ENCODE measurements at regions not wholly inside any gene's neighbourhood (a gene's known extent, or its start where the extent isn't known, plus 50 kb on each side); places are given as distances from the start of the nearest gene placed in this dataset.

DNA sequence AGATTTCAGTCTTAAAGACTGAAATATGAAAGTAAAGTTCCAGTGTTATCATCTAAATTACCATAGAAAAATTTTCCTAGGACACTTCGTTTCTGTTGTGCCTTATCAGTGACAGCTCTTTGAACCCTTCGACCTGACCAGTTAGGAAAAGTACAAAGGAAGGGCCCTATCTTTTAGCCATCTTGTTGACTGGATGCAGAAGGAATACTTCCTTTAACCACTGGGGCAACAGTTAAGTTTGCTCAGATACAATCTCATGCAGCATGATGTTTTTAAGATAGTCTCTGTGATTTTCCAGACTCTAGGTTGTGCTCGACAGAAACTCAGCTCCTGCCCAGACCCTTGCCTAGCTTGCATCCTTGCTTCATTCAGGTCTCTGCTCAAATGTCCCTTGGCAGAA lies 210.5 kb upstream of the RPS6KA3 start:
- DNase-seq (ENCODE audit: low spot score), result no peak

DNA sequence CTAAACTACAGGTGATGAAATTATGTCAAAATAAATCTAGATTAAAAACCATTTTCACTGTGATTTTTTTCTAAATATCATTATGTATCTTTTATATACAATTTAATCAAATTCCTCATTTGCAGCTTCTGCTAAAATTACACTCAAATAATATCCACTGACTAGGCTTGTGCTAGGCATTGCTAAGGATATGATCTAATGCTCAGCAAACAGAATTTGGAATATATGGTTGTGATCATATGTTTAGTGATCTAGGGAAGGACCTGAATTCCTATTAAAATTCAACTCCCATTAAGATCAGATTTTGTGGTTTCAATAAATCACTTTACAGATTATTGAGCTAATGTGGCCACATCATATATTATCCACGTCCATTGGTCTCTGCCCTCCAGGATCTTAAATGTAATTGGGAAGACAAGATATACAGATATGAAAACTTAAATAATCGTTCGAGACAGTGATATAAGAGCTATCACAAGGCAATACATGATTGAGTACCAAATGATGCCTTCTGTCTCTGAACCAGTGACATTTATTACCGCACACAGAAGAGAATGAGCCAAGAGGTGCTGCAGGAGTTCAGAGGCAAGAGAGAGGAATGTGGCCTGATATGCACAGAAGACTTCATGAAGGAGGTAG lies 206.0 kb upstream of the RPS6KA3 start:
- DNase-seq (ENCODE audit: low spot score), result no peak

DNA sequence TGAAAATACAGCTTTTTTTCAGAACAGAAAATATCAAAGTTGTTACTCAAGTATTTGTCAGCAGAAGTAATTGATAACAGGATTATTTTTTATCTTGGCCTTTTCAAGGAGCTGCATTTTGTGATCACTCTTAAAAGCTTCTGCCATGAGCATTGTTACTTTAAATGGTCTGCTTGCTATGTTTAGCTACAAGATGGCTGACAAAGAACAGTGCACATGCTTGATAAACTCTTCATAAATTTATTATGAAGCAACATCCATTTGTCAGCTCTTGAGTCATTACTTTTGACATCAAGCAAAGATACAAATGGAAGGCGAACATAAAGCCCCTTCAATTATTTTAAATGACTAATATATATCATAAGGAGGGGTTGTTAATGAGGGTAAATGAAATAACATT lies 205.4 kb upstream of the RPS6KA3 start:
- no peak for DNase-seq (ENCODE audit: low spot score)

DNA sequence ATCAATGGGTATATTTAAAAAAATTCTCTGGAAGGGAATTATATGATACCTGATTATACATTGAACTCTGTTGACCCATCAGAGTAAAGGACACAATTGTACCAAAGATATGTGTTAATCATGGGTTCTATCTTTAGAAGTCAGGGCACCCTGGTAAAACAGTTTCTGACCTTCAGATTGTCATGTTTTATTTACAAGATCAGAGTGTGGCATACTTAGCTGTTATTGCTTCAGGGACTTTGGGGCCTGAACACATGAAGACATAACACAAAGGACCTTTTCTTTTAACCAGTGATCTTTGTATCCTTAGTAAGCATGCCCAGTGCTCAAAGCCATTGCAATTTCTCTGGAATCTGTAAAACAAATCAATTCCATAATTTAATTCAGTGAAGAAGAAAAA lies 204.8 kb upstream of the RPS6KA3 start:
- no peak for DNase-seq (ENCODE audit: low spot score)

DNA sequence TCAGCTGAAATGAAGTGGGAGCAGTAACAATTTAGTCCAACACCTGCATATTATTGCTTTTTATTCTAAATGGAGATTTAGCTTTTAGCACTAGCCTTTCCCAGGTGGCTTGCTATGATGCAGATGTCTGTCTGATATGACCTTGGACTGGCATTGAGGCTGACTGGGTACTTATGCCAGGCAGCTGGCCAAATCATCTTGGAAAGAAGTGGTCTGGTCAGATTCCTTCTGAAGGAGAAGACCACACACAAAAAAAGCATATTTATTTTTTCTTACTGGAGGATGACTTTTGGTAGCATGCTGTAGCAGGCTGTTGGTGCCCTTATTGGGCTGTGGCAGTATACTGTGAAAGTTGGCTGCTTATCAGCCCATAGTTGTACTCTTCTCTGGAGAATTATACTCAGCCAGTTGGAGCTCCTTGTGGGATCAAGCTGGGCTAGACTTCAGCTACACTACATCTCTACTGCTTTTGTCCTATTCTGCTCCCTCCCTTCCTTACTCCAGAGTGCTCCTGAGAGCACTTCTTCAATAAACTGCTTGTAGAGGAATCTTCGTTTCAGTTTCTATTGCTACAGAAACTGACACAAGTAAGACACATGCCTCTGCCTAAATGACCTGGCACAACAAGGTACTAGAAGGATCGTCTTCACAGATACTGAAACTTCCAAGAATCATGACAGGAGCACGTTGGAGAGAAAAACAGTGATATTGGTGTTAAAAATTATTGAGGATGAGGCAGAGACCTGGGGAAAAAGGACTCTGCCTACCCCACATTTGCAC lies 196.8 kb upstream of the RPS6KA3 start:
- no peak for DNase-seq (ENCODE audit: low spot score)

DNA sequence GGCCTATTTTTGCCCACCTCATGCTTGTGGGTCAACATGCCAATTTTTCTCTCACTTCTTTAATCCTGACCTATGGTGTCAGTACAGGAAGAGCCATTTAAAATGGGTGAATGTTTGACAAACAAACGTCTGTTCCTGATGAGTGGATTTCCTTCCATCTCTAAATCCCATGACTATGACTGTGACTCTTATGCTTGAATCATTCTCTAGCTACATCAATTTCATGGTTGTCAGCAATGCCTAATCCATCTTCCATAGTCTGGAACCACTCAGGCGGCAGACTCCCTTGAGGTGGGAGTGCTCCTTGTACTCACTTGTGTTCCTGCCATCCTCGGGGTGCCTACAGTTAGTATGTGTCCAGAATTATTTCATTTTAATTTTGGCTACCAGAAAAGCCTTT lies 194.9 kb upstream of the RPS6KA3 start:
- no peak for DNase-seq (ENCODE audit: low spot score)

DNA sequence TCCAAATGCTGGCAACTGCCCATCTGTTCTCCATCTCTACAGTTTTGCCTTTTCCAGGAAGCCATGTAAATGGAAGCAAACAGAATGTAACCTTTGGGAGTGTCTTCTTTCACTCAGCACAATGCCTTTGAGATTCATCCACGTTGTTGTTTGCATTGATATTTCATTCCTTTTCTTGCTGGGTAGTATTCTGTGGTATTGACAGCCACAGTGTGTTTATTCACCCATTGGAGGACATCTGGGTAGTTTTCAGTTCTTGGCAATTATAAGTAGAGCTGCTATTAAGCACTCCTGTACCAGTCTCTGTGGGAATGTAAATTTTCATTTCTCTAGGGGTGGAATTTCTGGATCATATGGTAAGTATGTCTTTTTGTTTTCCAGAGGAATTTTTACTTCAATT lies 194.3 kb upstream of the RPS6KA3 start:
- no peak for DNase-seq (ENCODE audit: low spot score)

DNA sequence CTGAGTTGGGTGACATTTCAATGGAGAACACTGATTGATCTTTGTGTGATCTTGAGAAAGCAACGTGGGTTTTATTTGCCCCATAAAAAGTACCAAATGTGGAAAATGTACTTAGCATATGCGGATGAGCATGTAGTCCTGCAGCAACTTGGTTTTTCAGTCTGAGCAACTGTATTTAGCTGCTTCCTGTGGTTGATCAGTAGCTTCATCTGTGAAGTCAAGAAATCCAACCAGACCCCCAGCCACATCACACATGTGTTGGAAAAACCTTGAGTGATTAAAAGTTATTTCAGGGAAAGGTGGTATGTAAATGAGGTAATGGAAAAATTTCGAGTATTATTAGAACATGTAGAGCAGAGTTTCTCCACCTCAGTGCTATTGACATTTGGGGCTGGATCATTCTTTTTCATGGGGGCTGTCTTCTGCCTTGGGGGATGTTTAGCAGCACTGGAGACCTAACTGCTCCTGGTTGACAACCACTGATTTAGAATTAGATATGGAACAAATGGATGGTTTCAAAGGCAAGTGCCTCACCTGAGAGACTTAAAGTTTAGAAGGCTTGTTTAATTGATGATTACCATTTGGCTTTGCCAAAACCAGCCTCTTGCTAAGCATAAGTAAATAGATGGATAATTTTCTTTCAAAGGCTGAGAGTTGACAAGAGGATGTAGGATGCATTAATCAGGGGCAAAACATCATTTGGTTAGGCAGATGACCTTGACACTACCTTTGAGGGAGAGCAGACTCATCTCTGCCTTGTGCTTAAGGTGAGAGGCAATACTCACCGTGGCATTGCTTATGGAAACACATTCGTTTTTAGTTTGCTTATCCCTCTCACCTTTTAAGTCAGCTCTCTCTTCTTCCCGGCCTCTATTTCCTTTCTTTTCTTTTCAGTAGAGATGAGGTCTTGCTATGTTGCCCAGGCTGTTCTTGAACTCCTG lies 193.0 kb upstream of the RPS6KA3 start:
- no peak for DNase-seq (ENCODE audit: low spot score)

DNA sequence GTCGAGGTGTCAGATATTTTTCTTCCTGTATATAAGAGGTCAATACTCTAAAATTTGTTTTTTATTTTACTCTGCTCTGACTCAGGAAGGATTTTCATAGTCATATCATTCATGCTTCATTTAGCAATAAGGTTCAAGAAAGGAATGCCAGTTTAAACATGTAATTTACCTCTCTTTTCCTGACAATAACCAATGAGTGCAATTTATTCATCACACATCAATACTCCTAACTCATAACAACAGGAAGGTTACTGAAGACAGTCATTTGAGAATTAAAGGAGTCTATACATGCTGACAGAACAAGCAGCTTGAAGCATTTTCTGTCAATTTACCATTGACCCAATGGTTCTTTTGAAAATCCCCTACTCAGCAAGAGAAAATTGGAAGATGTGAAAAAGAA lies 190.3 kb upstream of the RPS6KA3 start:
- DNase-seq (ENCODE audit: low spot score), result no peak

DNA sequence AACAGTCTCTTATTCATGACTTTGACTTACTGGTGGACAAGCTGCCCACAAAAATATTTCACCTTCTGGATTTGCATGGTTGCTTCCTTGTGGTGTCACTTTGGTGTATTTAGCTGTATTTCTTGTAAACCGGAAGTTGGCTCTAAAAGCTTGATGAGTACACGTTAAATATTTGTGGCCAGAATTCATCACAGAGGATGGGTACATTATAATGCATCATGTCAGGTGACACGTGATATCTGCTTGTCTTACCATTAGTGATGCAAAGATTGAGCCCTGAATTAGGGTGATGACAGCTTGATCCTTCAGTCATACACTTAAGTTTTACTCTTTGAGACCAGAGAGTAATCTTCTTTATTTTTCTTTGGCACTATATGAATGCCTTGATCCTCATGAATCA lies 188.3 kb upstream of the RPS6KA3 start:
- DNase-seq (ENCODE audit: low spot score), result no peak

DNA sequence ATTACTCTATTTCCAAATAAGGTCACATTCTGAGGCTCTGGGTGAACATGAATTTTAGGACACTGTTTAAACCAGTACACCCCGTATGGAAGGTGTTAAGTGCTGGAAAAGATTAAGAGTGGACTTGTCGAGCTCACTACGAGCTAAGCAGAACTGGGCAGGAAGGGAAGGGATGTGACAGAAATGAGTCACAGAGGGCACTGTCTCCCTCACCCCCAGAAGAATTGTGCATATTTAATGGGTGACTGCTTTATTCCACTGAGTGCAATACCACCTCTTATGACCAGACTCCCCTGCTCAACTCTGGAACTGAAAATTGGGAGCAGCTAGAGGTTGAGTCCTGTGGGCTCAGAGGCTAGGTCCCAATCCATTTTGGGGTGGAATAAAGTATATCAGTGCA lies 187.4 kb upstream of the RPS6KA3 start:
- DNase-seq (ENCODE audit: low spot score), result no peak

DNA sequence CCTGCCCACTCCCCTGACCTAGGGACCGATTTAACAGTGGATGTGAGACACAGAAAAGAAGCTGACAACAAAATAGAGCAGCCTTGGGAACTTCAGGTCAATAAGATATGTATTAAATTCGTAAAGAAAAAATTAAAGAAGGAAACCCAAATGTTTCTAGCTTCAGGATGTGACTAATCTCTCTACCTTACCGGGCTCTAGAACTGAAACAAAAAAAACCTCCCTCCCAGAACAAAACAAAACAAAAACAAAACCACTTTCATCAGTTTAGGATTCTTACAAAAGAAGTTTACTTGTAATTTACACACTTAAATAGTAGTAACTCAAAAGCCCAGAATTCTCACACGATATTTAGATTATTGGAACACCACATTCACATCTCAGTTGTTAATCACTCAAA lies 185.8 kb upstream of the RPS6KA3 start:
- no peak for DNase-seq (ENCODE audit: low spot score)

DNA sequence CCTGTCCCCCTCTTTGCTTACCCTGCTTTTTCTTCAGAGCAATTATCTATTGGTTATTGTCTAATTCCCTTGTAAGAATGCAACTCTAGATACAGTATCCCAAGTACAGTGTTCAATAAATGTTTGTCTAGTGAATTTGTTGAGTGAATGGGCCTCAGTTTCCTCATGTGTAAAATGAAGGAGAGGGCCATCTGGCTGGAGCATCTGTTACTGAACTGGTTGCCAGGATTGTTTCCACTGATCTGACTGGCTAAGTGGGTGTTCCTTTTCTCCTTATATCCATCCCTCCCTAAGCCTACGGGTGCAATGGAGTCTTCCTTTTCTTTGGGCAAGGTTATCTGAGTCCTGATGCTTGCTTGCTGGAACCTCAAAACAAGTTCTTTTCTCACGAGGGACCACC lies 185.2 kb upstream of the RPS6KA3 start:
- no peak for DNase-seq (ENCODE audit: low spot score)

DNA sequence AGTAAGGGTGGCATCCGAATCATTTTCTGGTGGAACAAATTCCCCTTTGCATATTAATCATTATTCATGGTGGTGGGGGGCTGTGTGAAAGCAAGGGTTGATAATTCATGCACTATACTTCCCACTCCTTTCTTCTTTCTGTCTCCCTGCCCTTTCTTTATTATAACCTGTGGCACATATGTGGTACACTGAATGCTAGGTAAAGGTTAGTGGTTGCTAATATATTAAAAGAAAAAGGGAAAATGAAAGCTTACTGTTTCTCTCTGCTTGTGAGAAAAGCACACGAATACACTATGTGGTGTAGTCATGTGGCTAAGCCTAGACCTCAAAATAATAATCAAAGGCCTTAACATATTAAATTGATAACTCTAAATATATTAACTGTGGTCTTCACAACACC lies 178.4 kb upstream of the RPS6KA3 start:
- DNase-seq (ENCODE audit: low spot score), result no peak

DNA sequence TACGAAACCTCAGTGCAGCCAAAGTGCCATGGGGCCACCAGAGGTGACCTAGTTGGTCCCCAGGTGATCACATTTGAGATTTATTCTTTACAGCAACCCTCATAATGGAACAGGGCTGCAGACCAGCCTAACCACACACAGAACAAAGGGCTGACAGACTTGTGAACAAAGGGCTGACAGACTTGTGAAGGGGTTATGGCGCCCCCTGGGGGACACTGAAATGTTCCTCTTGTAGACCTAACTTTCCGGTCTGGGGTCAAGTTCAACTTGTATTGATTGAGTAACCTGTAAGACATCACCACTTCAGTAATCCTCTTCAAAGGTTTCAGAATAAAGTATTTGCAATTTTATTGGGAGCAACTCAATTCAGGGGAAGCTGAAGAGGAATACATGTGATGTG lies 175.9 kb upstream of the RPS6KA3 start:
- DNase-seq (ENCODE audit: low spot score), result peak; percentile 79

DNA sequence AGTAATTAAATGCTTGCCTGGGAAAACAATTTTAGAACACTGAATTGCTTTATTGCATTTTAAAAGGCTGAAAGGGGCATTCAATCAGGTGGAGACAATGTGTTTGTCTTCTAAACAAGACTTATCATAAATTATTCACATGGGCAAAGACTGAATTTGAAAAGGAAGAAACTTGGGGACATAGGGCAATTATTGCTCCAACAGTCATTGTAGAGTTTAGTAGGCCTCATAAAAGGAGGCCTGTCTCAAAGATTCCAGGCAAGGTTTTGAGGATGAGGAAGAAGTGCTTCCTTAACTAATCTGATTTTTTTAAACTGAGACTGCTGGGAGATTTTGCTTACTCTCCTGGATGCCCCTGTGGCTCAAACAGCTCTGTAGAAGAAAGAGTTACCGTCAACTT lies 174.4 kb upstream of the RPS6KA3 start:
- DNase-seq (ENCODE audit: low spot score), result no peak

DNA sequence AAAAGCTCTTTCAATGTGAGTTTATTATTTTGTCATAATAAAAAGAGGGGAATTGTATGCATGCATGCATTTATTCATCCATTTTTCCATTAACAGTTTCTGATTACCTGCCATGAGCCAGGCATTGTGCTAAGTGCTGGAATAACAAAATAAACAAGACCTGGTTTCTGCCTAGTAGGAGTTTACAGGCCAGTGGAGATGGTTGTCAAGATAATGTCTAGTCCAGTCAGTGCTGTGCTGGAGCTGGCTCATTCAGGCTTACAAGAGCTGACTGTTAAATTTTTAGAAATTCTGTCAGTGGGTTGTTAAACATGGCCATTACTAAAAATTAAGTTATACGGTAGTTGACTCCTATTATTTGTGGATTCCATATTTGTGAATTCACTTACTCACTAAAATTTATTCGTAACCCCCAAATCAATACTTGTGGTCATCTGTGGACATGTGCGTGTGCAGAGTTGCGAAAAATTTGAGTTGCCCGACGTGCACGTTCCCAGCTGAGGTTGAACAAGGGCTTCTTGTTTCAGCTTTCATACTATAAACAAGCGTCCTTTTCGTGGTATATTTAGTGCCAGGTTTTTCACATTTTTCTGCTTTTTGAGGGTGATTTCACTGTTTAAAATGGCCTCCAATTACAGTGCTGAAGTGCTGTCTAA lies 172.3 kb upstream of the RPS6KA3 start:
- no peak for DNase-seq (ENCODE audit: low spot score)

DNA sequence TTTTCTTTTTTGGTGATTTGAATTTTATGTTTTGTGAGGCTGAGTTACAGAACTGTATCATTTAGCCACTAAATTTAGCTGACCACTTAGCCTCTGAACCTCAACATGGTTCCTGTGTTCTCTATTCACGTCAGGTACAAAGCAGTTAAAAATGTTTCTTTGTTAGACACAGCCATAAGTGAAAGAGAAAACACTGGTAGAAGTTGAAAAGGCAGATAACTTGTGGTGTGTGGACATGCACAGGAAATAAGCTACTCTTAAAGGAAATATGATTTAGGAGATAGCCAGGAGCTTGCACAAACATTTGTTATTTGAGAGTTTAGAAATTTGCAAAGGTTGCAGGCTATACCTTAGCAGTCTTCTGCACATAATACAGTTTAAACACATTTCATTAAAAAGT lies 171.0 kb upstream of the RPS6KA3 start:
- no peak for DNase-seq (ENCODE audit: low spot score)

DNA sequence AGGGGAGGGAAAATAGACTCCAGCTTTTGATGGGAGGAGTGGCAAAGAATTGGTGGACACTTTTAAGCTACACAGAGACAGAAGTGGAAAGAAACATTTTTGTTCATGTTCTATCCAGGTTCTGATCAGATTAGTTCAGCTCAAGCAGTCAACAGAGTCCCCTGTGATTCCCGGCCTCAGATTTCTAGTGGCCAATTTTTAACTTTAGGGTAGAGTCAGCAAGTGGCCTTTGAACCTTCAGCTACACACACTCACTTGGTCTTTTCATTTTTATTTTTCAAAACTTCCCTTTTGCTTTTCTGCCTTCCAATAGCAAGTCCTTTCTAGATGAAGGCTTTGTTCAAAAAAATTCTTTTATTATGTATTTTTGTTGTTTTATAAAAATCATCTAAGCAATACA lies 169.2 kb upstream of the RPS6KA3 start:
- DNase-seq (ENCODE audit: low spot score), result no peak

DNA sequence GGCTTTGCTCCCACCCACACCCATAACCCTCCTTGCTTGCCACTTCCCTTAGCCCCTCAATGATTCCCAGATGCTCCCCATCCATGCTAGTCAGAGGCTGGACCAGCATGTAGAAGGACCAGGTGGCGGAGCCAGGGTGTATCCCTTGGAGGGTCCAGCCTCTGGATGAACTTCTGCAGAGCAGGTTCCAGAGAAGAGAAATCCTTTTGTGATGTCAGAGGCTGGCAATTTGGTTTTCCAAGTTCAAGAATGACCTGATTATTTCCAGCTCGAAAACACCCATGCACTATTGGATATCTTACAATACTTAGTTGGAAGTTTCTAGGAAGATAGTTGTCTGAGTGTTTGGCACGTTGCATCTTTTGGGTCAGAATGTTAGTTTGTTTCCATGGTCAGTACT lies 168.3 kb upstream of the RPS6KA3 start:
- no peak for DNase-seq (ENCODE audit: low spot score)

DNA sequence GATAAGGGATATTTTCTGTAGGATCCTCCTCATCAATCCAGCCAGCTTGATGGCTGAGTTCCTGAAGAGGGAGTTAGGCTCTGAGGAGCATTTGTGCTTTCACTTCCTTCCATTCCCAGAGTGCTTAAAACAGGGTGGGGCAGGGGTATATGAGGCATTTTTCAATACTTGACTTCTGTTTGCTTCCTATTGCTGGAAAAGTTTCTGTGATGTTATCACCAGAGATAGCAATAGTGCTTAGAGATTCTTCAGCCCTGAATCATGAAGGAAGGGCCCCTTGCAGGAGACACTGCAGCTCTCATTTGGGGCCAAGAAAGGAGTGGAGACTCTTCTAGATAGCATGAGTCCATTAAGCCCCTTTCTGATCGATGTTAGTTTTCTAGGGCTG lies 166.7 kb upstream of the RPS6KA3 start:
- DNase-seq (ENCODE audit: low spot score), result no peak

DNA sequence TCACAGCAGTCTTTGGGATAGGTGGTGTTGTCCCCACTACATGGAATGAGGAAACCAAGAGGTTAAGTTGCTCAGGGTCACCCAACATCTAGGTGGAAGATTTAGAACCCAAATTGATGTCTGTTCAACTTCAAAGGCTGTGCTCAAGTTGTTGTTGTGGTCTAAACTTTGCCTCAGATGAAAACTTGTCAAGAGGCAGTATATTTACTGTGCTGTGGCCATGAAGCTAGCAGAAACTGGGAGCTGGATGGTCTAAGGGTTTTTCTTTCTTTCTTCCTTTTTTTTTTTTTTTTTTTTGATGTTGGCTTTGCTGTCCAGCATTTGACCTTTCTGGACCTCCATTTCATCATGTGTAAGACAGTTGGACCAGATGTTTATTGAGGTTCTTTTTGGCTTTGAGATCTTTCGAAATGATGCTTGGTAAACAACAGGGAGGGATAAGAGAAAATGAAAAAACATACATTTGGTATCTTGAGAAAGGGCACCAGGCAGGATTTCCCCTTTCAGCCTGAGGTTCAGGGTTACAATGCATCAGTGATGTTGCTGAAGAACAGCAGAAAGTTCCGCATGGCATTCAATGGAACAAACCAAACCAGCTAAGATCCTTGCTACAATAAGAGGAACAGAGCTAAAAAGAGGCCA lies 166.2 kb upstream of the RPS6KA3 start:
- DNase-seq (ENCODE audit: low spot score), result no peak
